ENCODE measurements at regions not wholly inside any gene's neighbourhood (a gene's known extent, or its start where the extent isn't known, plus 50 kb on each side); places are given as distances from the start of the nearest gene placed in this dataset.

DNA sequence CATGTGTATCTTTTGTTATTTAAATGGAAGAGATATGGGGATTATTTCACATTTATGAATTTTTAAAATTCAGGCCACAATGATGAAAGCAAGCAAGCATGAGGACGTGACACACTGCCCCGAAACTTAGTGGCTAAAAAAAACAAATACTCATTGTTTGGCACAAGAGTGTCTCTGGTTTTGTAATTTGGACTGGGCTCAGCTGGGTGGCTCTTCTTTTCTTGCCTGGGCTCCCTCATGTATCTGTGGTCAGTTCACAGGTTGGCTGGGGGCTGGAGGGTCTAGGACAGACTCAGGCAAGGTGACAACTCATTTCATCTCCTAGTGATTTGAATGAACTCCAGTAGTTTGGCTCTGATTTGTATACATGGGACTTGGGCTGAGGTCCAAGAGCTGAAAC, 238.4 kb upstream of the PRKX start:
- no peaks in the 10 kb centered on the region for H3K36me3 ChIP-seq (ENCODE audit: insufficient read depth)
- H3K27me3 ChIP-seq (ENCODE audit: insufficient read depth, low read depth) = no peaks in the 10 kb centered on the region
- H3K4me1 ChIP-seq (ENCODE audit: low read depth, poor library complexity, severe bottlenecking) = no peaks in the 10 kb centered on the region
- TF ChIP-seq, protein P1, sequence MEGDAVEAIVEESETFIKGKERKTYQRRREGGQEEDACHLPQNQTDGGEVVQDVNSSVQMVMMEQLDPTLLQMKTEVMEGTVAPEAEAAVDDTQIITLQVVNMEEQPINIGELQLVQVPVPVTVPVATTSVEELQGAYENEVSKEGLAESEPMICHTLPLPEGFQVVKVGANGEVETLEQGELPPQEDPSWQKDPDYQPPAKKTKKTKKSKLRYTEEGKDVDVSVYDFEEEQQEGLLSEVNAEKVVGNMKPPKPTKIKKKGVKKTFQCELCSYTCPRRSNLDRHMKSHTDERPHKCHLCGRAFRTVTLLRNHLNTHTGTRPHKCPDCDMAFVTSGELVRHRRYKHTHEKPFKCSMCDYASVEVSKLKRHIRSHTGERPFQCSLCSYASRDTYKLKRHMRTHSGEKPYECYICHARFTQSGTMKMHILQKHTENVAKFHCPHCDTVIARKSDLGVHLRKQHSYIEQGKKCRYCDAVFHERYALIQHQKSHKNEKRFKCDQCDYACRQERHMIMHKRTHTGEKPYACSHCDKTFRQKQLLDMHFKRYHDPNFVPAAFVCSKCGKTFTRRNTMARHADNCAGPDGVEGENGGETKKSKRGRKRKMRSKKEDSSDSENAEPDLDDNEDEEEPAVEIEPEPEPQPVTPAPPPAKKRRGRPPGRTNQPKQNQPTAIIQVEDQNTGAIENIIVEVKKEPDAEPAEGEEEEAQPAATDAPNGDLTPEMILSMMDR (conservative IDR thresholded peaks at IDR 0.05; ENCODE audit: low read depth, low read length) = no peak
- no peak overlapping the region for H2AFZ ChIP-seq (ENCODE audit: low read depth)
- H3K79me2 ChIP-seq (ENCODE audit: insufficient read depth, low read depth) = no peaks in the 10 kb centered on the region
- H3K9ac ChIP-seq = no peak overlapping the region
- no peak overlapping the region for H3K4me3 ChIP-seq (IDR thresholded peaks at IDR 0.05; ENCODE audit: insufficient read depth, low read depth, low read length)
- no peak overlapping the region for H3K4me2 ChIP-seq
- H3K27ac ChIP-seq = no peak overlapping the region
- H4K20me1 ChIP-seq (ENCODE audit: insufficient read depth) = no peaks in the 10 kb centered on the region

GRCh38 chrX:3950373-3950772, 236.9 kb upstream of the PRKX start:
- no peak overlapping the region for H3K9ac ChIP-seq
- H3K36me3 ChIP-seq (ENCODE audit: insufficient read depth) = no peaks in the 10 kb centered on the region
- no peak overlapping the region for H3K27ac ChIP-seq
- H3K4me1 ChIP-seq (ENCODE audit: low read depth, poor library complexity, severe bottlenecking) = no peaks in the 10 kb centered on the region
- no peak overlapping the region for H3K4me3 ChIP-seq (IDR thresholded peaks at IDR 0.05; ENCODE audit: insufficient read depth, low read depth, low read length)
- H3K27me3 ChIP-seq (ENCODE audit: insufficient read depth, low read depth) = no peaks in the 10 kb centered on the region
- TF ChIP-seq, protein P1 (conservative IDR thresholded peaks at IDR 0.05; ENCODE audit: low read depth, low read length) = no peak
- H2AFZ ChIP-seq (ENCODE audit: low read depth) = no peak overlapping the region
- H4K20me1 ChIP-seq (ENCODE audit: insufficient read depth) = no peaks in the 10 kb centered on the region
- no peaks in the 10 kb centered on the region for H3K79me2 ChIP-seq (ENCODE audit: insufficient read depth, low read depth)
- no peak overlapping the region for H3K4me2 ChIP-seq

DNA sequence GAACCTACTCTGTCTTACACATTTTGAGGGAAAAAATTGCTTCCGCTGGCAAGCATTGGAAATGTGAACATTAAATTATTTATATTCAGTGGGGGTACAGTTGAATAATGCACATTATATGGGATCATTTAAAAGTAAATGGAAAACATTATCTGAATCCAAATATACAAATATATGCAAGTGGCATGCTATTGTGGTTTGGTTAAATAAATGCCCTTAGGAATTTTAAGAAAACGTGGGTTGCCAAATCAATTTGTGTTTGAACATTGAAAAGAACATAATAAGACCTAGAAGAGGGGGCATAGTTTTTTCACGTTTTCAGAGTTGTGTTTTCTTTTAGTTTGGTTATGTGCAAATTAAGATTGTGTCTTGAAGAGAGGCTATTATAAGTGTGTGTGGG, 230.5 kb upstream of the PRKX start:
- no peaks in the 10 kb centered on the region for H3K27me3 ChIP-seq (ENCODE audit: insufficient read depth, low read depth)
- H4K20me1 ChIP-seq (ENCODE audit: insufficient read depth) = no peaks in the 10 kb centered on the region
- H3K4me2 ChIP-seq = no peak overlapping the region
- no peak overlapping the region for H2AFZ ChIP-seq (ENCODE audit: low read depth)
- no peak overlapping the region for H3K27ac ChIP-seq
- TF ChIP-seq, protein P1 (conservative IDR thresholded peaks at IDR 0.05; ENCODE audit: low read depth, low read length) = no peak
- H3K4me1 ChIP-seq (ENCODE audit: low read depth, poor library complexity, severe bottlenecking) = peaks cover 8% of the 10 kb centered on the region
- no peaks in the 10 kb centered on the region for H3K79me2 ChIP-seq (ENCODE audit: insufficient read depth, low read depth)
- no peaks in the 10 kb centered on the region for H3K36me3 ChIP-seq (ENCODE audit: insufficient read depth)
- no peak overlapping the region for H3K4me3 ChIP-seq (IDR thresholded peaks at IDR 0.05; ENCODE audit: insufficient read depth, low read depth, low read length)
- no peak overlapping the region for H3K9ac ChIP-seq

DNA sequence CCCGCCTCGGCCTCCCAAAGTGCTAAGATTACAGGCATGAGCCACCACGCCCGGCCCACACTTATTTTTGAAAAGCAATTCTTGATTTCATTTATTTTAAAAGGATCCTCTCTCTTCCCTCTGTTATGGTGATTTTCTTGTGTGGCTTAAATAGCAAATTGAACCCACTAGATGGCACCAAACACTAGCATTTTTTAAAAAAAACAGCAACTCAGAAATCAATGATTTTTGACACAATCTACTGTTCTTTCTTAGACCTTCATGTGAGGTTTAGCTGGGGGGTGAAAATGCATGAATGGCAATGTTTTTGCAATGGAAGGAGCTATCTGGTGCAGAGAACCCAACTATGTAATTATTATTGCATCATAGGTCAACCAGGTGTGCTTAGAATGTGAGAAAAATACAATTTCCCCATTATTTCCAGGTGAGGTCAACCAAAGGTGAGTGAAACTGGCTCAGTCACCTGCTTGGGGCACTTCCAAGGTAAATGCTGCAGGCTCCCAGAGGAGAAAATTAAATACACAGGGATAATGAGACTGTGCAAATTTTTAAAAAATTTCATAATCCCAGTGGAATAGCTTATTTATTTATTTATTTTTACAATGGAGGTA, 226.7 kb upstream of the PRKX start:
- no peak overlapping the region for H3K27ac ChIP-seq
- no peak overlapping the region for H3K9ac ChIP-seq
- TF ChIP-seq, protein P1 (conservative IDR thresholded peaks at IDR 0.05; ENCODE audit: low read depth, low read length) = peak; percentile 61
- no peak overlapping the region for H3K4me2 ChIP-seq
- no peak overlapping the region for H2AFZ ChIP-seq (ENCODE audit: low read depth)
- H3K4me3 ChIP-seq (IDR thresholded peaks at IDR 0.05; ENCODE audit: insufficient read depth, low read depth, low read length) = no peak overlapping the region
- H4K20me1 ChIP-seq (ENCODE audit: insufficient read depth) = no peaks in the 10 kb centered on the region
- H3K79me2 ChIP-seq (ENCODE audit: insufficient read depth, low read depth) = no peaks in the 10 kb centered on the region
- H3K4me1 ChIP-seq (ENCODE audit: low read depth, poor library complexity, severe bottlenecking) = peaks cover 8% of the 10 kb centered on the region
- H3K27me3 ChIP-seq (ENCODE audit: insufficient read depth, low read depth) = no peaks in the 10 kb centered on the region
- H3K36me3 ChIP-seq (ENCODE audit: insufficient read depth) = no peaks in the 10 kb centered on the region
